Brain microvascular endothelial cell (primary cell): ENCODE measurements at regions not wholly inside any gene's neighbourhood (a gene's known extent, or its start where the extent isn't known, plus 50 kb on each side); places are given as distances from the start of the nearest gene placed in this dataset.

Experiments used
- DNase-seq: peaks from one replicate; pipeline ENCODE4 v3.0.0-alpha.2; 2020
- H3K27ac ChIP-seq: fragments of 250-450 bp; sonication (Bioruptor Pico); 2 replicates; pipeline ENCODE4 v1.5.1; 2020; ENCODE audit warnings: mild to moderate bottlenecking, moderate library complexity
- H3K27me3 ChIP-seq: fragments of 250-450 bp; sonication (Bioruptor Pico); replicated peaks from 2 replicates; pipeline ENCODE4 v1.5.1; 2020; ENCODE audit warnings: mild to moderate bottlenecking
- H3K36me3 ChIP-seq: fragments of 250-450 bp; sonication (Bioruptor Pico); replicated peaks from 2 replicates; pipeline ENCODE4 v1.5.1; 2020; ENCODE audit warnings: mild to moderate bottlenecking
- H3K4me3 ChIP-seq: 2 replicates; pipeline ENCODE4 v1.5.1; 2011; ENCODE audit warnings: low read depth, mild to moderate bottlenecking, control low read depth, low read length, moderate library complexity
- CTCF ChIP-seq: IDR thresholded peaks from 2 replicates; pipeline ENCODE4 v1.5.1; 2011; ENCODE audit warnings: low read depth, mild to moderate bottlenecking, moderate library complexity, low read length, control low read depth, inconsistent platforms; ENCODE audit errors: missing control alignments
- in situ Hi-C: cut with HindIII; loops from 2 replicates; pipeline ENCODE4 v1.10.0; 2017; ENCODE audit warnings: low sequenced_read_pairs, low pct_ligation_motif_present

GRCh38 chr15:87591042-87591441, 665.5 kb downstream of the NTRK3 start:
- Histone ChIP-seq H3K4me3 (no peak overlapping the region), H3K27ac (no peak overlapping the region), H3K36me3 (no peaks in the 10 kb centered on the region), H3K27me3 (no peaks in the 10 kb centered on the region)
- no peak for TF ChIP-seq CTCF
- in situ Hi-C loops, result no loop called here
- no peak for DNase-seq

- no peak for TF ChIP-seq CTCF
- in situ Hi-C loops, result no loop called here
- DNase-seq, result no peak
- Histone ChIP-seq H3K27me3 (no peaks in the 10 kb centered on the region), H3K36me3 (no peaks in the 10 kb centered on the region), H3K27ac (no peak overlapping the region), H3K4me3 (no peak overlapping the region)
Measured at GRCh38 chr15:87589134-87589533, 667.4 kb downstream of the NTRK3 start.

- no peak for DNase-seq
- H3K4me3 ChIP-seq, result no peak overlapping the region
- H3K27me3 ChIP-seq, result no peaks in the 10 kb centered on the region
- in situ Hi-C loops, result no loop called here
- no peak for TF ChIP-seq CTCF
- H3K36me3 ChIP-seq, result no peaks in the 10 kb centered on the region
- no peak overlapping the region for H3K27ac ChIP-seq
Measured at GRCh38 chr15:87582169-87582568, 674.4 kb downstream of the NTRK3 start.

GRCh38 chr15:87579537-87579936, 677.0 kb downstream of the NTRK3 start:
- H3K4me3 ChIP-seq, result no peak overlapping the region
- no peak for DNase-seq
- in situ Hi-C loops, result no loop called here
- H3K36me3 ChIP-seq, result no peaks in the 10 kb centered on the region
- H3K27ac ChIP-seq, result no peak overlapping the region
- no peaks in the 10 kb centered on the region for H3K27me3 ChIP-seq
- TF ChIP-seq CTCF, result no peak

- no peak overlapping the region for H3K4me3 ChIP-seq
- TF ChIP-seq CTCF, result no peak
- no peaks in the 10 kb centered on the region for H3K36me3 ChIP-seq
- H3K27ac ChIP-seq, result no peak overlapping the region
- DNase-seq, result no peak
- no peaks in the 10 kb centered on the region for H3K27me3 ChIP-seq
- in situ Hi-C loops, result no loop called here
Measured at GRCh38 chr15:87578776-87579175, 677.8 kb downstream of the NTRK3 start.

- Histone ChIP-seq H3K36me3 (no peaks in the 10 kb centered on the region), H3K27ac (no peak overlapping the region), H3K4me3 (no peak overlapping the region), H3K27me3 (no peaks in the 10 kb centered on the region)
- DNase-seq, result no peak
- in situ Hi-C loops, result no loop called here
- no peak for TF ChIP-seq CTCF
Measured at GRCh38 chr15:87577336-87577735, 679.2 kb downstream of the NTRK3 start.
